HG02571 (cell line): ENCODE measurements at regions not wholly inside any gene's neighbourhood (a gene's known extent, or its start where the extent isn't known, plus 50 kb on each side); places are given as distances from the start of the nearest gene placed in this dataset.

Source experiments
- ATAC-seq: cut with Tn5 transposase; IDR thresholded peaks from one replicate; pipeline ENCODE4 v1.9.1; 2021; ENCODE audit warnings: mild to moderate bottlenecking, moderate library complexity; ENCODE audit not compliant: unreplicated experiment

- ATAC-seq: no peak
These were observed 54.6 kb upstream of the PAX6 start for GRCh38 chr11:31865606-31866300.

DNA sequence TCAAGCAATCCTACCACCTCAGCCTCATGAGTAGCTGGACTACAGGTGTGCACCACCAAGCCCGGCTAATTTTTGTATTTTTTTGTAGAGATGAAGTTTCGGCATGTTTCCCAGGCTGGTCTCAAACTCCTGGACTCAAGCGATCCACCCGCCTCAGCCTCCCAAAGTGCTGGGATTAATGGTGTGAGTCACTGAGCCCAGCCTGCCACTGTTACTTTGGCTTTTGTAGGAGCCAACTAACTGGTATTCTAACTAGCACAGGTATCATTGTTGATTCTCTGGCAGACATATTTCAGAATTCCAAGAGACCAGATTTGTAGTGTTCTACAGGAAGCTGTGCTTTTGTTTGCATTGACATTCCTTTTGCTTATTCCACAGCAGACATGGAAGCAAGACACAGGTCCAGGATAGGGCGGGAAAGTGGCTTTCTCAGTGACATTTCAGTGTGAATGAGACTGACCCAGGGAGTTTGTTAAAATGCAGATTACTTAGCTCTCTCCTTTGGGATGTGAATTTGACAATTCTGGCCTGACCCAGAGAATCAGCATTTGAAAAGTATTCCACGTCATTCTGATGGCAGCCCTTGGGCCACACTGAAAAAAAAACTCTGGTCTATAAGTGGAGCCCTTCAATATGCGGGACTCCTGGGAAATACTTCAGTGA is 52.2 kb upstream of the PAX6 start:
- ATAC-seq: no peak

DNA sequence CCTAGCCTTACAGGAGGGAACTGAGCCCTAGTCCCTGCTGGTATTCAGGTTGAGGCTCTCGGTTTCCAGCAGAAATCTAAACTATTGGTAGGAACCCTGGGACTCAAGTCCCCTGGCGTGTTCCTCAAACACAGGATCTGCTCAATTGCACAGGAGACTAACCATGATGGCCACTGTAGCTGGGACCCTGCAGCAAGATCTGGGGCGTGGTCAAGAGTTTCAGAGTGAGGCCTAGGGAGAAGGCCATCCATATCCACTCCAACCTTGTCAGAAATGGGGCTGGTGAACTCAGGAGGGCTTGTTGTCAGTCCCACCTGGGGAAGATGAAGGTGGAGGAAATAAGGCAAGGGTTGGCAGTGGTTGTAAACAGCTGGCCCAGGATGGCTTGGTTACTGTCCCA is 49.9 kb upstream of the PAX6 start:
- ATAC-seq: no peak
